ENCODE measurements at regions not wholly inside any gene's neighbourhood (a gene's known extent, or its start where the extent isn't known, plus 50 kb on each side); places are given as distances from the start of the nearest gene placed in this dataset.

DNA sequence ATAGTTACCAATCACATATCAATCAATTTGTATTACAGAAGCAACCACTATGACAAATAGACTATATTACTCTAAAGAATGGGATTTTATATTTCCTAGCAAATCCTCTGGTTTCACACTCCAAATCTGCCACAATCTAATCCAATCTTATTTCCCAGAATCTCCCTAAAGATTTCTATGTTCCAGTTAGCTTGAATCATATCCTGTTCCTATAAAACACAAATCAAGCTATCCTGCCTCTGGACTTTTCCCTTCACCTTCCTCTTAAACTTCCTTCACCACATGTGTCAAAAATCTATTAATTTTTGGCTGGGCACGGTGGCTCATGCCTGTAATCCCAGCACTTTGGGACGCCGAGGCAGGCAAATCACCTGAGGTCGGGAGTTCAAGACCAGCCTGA lies 50.0 kb downstream of the PIK3C2A start:
- DNase-seq (ENCODE audit: low read depth, low spot score), result no peak

DNA sequence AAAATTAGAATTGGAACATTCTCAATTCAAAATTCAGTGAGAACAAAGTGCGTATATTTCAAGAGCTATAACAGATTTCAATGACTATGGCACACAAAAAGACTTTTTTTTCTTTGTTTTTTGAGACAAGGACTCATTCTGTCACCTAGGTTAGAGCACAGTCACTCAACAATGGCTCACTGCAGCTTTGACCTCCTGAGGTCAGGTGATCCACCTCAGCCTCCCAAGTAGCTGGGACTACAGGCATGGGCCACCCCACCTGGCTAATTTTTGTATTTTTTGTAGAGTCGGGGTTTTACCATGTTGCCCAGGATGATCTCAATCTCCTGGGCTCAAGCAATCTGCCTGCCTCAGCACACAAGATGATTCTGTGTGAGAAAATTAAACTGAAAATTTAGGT lies 51.5 kb downstream of the PIK3C2A start:
- no peak for DNase-seq (ENCODE audit: low read depth, low spot score)

DNA sequence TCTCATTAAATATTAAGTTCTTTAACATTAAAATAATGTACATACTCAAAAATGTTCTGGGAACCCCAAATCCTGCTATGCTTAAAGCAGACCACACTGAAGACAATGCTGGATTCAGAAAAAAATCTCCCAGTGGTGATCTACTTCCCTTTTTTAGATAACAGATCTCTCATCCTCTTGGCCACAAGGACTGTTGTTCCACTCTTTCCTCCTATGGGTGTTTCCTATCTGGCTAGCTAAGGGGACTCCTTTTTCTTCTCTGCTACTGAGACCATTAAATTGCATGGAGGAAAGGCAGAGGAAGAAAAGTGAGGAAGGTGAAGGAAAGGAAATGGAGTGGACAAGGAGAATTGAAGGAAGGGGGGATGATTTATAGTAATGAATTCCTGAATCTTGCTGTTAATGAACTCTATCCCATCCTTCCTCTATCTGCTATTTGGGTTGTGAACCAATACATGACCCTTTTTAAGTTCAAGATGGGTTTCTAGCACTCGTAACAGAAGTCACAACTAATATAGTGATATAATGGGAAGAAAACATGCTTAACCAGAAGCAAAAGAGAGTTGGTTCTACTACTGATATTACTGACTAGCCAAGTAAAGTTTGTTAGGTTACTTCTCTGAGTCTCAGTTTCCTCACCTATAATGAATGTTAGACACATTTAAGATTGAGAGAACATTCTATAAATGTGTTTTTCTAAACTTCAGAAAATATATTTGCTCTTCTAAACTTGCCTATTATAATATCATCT lies 53.2 kb downstream of the PIK3C2A start:
- DNase-seq (ENCODE audit: low read depth, low spot score), result no peak

DNA sequence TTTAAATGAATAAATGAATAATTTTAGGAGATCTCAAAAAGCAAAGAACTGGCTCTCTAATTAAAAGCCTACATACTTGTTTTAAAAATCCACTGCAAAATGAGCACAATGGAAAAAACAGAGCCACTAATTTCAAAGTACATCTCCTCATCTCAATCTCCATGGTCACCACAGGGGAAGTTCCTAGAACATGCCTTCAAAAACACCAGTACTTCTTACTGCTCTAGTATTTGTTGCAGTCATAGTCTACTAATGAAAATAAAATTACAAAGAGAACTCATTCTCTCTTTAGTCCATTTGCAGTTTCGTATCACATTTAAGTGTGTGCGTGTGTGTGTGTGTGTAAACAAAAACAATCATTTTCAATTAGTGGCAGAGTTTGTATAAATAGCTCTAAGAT lies 54.0 kb downstream of the PIK3C2A start:
- no peak for DNase-seq (ENCODE audit: low read depth, low spot score)

DNA sequence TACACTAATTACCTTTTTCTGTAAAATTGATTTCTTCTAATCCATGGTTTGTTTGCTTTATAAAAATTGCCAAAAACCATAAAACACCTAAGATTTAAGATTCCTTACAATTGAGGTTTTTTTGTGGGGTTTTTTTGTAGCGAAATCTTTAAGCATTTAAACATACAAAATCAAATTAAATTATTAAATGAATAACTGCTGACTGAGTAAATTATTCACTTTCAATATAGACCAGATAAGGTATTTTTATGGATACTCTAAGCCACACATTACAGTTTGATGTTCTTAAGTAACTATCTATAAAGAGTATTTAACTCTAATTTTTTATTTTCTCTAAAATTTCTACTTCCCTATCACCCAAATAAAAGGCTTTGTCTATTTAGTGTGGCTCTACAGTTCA lies 55.5 kb downstream of the PIK3C2A start:
- DNase-seq (ENCODE audit: low read depth, low spot score), result no peak

DNA sequence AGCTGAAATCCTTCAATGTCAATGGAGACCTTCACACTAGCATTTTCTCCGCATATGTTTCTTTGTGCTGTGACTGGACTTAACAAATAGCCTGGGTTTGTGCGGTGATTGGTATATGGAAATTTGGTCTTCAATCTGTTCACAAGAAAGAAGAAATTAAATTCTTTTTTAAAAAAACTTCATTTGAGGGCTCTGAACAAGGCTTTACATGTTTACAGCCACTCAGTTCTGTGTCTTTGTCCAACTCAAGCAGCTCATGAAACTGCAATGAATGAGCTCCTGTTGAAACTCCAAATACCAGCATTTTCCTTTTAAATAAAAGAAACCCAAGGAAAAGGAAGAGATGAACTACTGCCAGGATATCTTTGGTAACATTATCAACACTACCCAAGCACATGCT lies 57.3 kb downstream of the PIK3C2A start:
- DNase-seq (ENCODE audit: low read depth, low spot score), result peak; percentile 14

DNA sequence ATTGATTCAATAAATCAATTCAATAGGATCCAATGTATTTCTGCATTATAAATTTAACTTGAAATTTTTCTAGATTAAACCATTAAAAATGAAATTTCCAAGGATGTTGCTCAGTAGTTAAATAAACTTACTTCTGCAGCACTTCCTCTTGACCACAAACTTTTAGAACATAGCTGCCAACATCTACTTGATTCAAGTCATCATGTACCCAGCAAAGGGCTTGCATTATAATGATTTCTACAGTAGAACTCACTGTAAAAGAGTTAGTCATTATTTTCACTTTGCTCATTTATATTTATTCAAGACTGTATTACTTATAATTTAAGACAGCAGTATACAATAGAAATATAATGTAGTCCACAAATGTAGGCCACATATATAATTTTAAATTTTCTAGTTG lies 59.2 kb downstream of the PIK3C2A start:
- DNase-seq (ENCODE audit: low read depth, low spot score), result peak; percentile 12

DNA sequence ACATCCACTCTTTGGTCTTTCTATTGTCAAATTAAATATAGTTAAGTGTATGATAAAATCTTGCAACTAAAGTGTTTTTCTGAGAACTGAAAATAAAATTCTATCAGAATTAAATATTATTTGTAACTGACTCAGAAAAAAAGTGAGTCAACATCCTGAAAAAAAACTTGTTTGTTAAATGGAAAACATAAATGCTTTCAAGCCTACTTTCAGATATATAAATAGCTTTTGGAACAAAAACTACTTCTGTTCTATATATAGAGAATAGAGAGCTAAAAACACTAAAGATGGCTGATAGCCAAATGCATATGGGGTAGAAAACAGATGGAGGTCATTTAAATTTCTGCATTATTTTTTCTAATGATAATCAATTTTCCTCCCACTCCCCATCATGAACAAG lies 61.8 kb downstream of the PIK3C2A start:
- no peak for DNase-seq (ENCODE audit: low read depth, low spot score)

DNA sequence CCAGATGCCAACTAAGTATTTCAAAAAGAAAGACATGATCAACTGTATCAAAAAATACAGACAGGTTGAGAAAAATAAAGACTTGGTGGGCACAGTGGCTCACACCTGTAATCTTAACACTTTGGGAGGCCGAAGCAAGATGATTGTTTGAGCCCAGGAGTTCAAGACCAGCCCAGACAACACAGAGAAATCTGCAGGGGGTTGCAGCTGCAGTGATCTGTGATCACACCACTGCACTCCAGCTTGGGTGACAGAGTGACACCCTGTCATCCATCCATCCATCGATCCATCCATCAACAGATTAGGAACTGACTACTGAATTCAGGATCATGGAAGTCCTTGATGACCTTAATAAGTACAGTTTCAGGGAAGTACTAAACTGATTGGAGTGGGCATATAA lies 65.0 kb upstream of the RPS13 start:
- no peak for DNase-seq (ENCODE audit: low read depth, low spot score)

DNA sequence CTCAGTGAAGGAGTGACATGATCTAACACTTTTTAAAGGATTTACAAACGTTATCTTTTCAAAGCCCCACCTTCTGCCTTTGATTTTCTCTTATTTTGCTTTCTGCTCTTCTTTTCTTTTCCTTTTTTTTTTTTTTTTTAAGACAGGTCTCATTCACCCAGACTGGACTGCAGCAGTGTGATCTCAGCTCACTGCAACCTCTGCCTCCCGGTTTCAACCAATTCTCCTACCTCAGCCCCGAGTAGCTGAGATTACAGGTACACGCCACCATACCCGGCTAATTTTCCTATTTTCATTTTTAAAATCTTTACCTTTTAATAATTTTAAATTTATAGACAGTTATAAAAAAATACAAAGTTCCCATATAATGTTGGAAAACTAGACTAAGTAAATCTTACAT lies 63.7 kb upstream of the RPS13 start:
- no peak for DNase-seq (ENCODE audit: low read depth, low spot score)

DNA sequence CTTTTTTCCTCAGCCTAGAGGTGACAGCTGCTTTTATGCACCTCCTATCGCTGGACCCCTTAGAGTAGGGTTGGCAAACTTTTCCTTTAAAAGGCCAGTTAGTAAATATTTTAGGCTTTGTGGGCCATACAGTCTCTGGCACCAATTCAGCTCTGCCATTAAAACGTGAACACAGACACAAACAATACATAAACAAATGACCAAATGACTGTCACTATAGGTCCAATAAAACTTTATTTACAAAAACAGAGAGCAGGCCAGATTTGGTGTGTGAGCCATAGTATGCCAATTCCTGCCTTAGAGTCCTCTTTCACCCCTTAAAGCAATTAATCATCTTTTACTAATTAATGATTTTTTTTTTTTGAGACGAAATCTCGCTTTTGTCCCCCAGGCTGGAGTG lies 61.1 kb upstream of the RPS13 start:
- DNase-seq (ENCODE audit: low read depth, low spot score), result no peak

DNA sequence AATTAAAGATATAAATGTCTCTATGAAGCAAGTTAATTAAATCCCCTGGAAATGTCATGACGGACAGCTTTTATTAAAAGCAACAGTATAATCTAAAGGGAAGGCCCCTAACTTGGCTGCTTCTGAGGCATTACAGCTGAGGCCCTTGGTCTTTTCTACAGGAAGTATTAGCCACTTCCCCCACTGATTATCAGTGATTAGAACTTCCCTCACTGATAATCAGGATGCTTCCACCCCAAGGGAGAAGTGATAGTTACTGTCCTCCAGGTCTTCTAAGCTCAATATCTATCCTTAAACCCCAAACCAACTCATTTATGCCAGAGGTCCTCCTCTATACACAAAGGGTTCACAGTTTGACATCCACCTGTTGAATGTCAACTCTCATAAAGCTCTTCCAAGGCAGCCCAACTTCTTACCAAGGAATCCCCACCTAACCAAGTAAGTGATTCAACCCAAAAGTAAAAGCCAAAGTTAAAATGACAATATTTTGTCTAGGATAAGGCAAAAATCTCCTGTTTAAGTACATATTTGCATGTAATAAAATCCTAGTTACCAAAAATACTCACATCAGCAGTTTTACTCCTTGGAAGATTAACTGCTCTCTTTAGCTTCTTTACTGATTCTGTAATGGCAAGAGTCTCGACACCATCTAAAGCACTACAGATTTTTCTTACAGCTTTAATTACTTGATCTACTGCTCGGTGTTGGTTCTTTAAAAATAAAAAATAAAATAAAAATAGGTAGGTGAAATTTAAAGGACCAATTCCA lies 58.6 kb upstream of the RPS13 start:
- no peak for DNase-seq (ENCODE audit: low read depth, low spot score)

DNA sequence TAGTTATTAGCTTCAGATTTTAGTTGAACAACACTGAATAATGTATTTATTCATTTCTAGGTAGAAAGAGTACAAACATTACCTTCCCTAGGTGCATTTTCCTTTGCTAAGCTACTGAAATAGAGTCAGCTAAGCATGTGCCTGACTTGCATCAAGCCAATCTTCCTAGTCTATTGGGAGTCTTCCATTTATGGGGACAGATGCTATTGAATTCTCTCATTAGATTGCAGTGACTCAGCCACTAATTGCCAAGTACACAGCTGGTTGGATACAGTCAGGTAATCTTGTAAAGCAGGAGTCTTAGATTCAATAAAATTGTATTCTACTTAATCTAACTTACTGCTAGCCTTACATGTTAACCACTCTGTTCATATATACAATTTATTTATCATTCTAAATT lies 55.2 kb upstream of the RPS13 start:
- no peak for DNase-seq (ENCODE audit: low read depth, low spot score)

DNA sequence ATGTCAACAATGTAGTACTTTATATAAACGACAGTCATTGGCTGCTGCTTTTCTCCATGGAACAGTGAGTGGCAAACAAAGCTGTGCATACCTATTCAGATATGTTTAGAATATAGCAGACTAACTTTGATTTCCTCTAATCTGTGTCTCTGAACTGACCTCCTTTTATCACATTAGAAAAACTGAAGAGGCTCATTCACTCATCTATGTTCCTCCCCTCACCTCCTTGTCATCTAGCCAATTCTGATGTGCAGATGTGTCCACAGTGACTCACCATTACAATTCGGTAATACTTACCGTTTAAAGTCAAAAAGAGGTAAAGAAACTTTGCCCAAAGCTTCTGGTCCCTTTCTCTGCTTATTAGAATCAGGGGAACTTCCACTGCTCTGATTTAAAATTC lies 51.5 kb upstream of the RPS13 start:
- DNase-seq (ENCODE audit: low read depth, low spot score), result peak; percentile 32
